WI38 (cell line): ENCODE measurements at regions not wholly inside any gene's neighbourhood (a gene's known extent, or its start where the extent isn't known, plus 50 kb on each side); places are given as distances from the start of the nearest gene placed in this dataset.

Experiments used
- H3K4me3 ChIP-seq: 2 replicates; pipeline ENCODE4 v1.5.1; 2011; ENCODE audit warnings: low read depth, mild to moderate bottlenecking, control low read depth, low read length
- CTCF ChIP-seq: IDR thresholded peaks from 2 replicates; pipeline ENCODE4 v1.5.1; 2012; ENCODE audit warnings: low read depth, mild to moderate bottlenecking, control low read depth, low read length

GRCh38 chr17:77410470-77410869 lies 269.7 kb downstream of the SEC14L1 start:
- no peak for TF ChIP-seq CTCF
- no peak overlapping the region for H3K4me3 ChIP-seq

GRCh38 chr17:77414811-77415400 lies 274.1 kb downstream of the SEC14L1 start:
- TF ChIP-seq CTCF = no peak
- no peak overlapping the region for H3K4me3 ChIP-seq

- no peak for TF ChIP-seq CTCF
- no peak overlapping the region for H3K4me3 ChIP-seq
Observed at GRCh38 chr17:77416105-77416713, 275.4 kb downstream of the SEC14L1 start.

- TF ChIP-seq CTCF = no peak
- H3K4me3 ChIP-seq = no peak overlapping the region
Observed at GRCh38 chr17:77417575-77417974, 276.8 kb downstream of the SEC14L1 start.

- no peak for TF ChIP-seq CTCF
- no peak overlapping the region for H3K4me3 ChIP-seq
Observed at GRCh38 chr17:77418609-77419008, 277.8 kb downstream of the SEC14L1 start.

- no peak for TF ChIP-seq CTCF
- no peak overlapping the region for H3K4me3 ChIP-seq
Observed at GRCh38 chr17:77419095-77419494, 278.3 kb downstream of the SEC14L1 start.

GRCh38 chr17:77419547-77420094 lies 278.9 kb downstream of the SEC14L1 start:
- no peak for TF ChIP-seq CTCF
- no peak overlapping the region for H3K4me3 ChIP-seq
